Mesenchymal stem cell (in vitro differentiated cells and primary cell): ENCODE measurements at regions not wholly inside any gene's neighbourhood (a gene's known extent, or its start where the extent isn't known, plus 50 kb on each side); places are given as distances from the start of the nearest gene placed in this dataset.
"Not testable (repeated sequence)": the region's sequence is repeated elsewhere in the genome, so short reads cannot be mapped to it uniquely, and the experiment has no call there.

ENCODE experiments used
- DNase-seq: peaks from one replicate; pipeline ENCODE4 v3.0.0-alpha.2; 2013
- H2AFZ ChIP-seq: one replicate; pipeline ENCODE4 v1.6.1; 2013; ENCODE audit warnings: low read depth, mild to moderate bottlenecking, control low read depth, inconsistent platforms, low read length, moderate library complexity
- H2AK5ac ChIP-seq: 2 replicates; pipeline ENCODE4 v1.6.1; 2013; ENCODE audit warnings: low read length, moderate library complexity, mild to moderate bottlenecking, inconsistent platforms; ENCODE audit not compliant: severe bottlenecking
- H2BK120ac ChIP-seq: one replicate; pipeline ENCODE4 v1.6.1; 2013; ENCODE audit warnings: low read depth, mild to moderate bottlenecking, inconsistent platforms, low read length, moderate library complexity
- H2BK12ac ChIP-seq, 2 experiments: one replicate each; pipeline ENCODE4 v1.6.1; 2013; ENCODE audit warnings: inconsistent platforms in 2 of 2, low read length in 2 of 2, mild to moderate bottlenecking in 2 of 2, moderate library complexity in 2 of 2, control low read depth in 1 of 2
- H2BK15ac ChIP-seq: one replicate; pipeline ENCODE4 v1.6.1; 2013; ENCODE audit warnings: mild to moderate bottlenecking, low read depth, inconsistent platforms; ENCODE audit not compliant: poor library complexity, severe bottlenecking
- H2BK5ac ChIP-seq: 2 replicates; pipeline ENCODE4 v1.6.1; 2013; ENCODE audit warnings: low read depth, mild to moderate bottlenecking, low read length, control low read depth, inconsistent platforms; ENCODE audit not compliant: poor library complexity, severe bottlenecking
- H3K14ac ChIP-seq, 2 experiments: one replicate each; pipeline ENCODE4 v1.6.1; 2013; ENCODE audit warnings: inconsistent platforms in 2 of 2, low read length in 2 of 2, control low read depth in 1 of 2, mild to moderate bottlenecking in 1 of 2, moderate library complexity in 1 of 2
- H3K18ac ChIP-seq, 2 experiments: one replicate each; pipeline ENCODE4 v1.6.1; 2013; ENCODE audit warnings: inconsistent platforms in 2 of 2, low read length in 2 of 2, control low read depth in 1 of 2, low read depth in 1 of 2, mild to moderate bottlenecking in 1 of 2
- H3K23ac ChIP-seq, 2 experiments: one replicate each; pipeline ENCODE4 v1.6.1; 2013; ENCODE audit warnings: inconsistent platforms in 2 of 2, low read length in 2 of 2, mild to moderate bottlenecking in 2 of 2, moderate library complexity in 2 of 2, control low read depth in 1 of 2
- H3K27ac ChIP-seq: 2 replicates; pipeline ENCODE4 v1.5.1; 2013; ENCODE audit warnings: mild to moderate bottlenecking, moderate library complexity, low read length, control low read depth, inconsistent platforms; ENCODE audit not compliant: poor library complexity, severe bottlenecking
- H3K27me3 ChIP-seq, 2 experiments: 2 replicates each; pipeline versions ENCODE4 v1.6.1 to v1.7.0; 2013; ENCODE audit warnings: low read length in 2 of 2, mild to moderate bottlenecking in 2 of 2, moderate library complexity in 2 of 2, control low read depth in 1 of 2, inconsistent platforms in 1 of 2; ENCODE audit not compliant: control insufficient read depth in 1 of 2, insufficient read depth in 1 of 2
- H3K36me3 ChIP-seq, 2 experiments: 2 replicates each; pipeline versions ENCODE4 v1.6.1 to v1.7.0; 2013; ENCODE audit warnings: low read length in 2 of 2, control low read depth in 1 of 2, inconsistent platforms in 1 of 2, low read depth in 1 of 2, mild to moderate bottlenecking in 1 of 2; ENCODE audit not compliant: insufficient read depth in 2 of 2, control insufficient read depth in 1 of 2
- H3K4ac ChIP-seq, 2 experiments: one replicate each; pipeline ENCODE4 v1.6.1; 2013; ENCODE audit warnings: inconsistent platforms in 2 of 2, low read length in 2 of 2, mild to moderate bottlenecking in 2 of 2, moderate library complexity in 2 of 2, control low read depth in 1 of 2, low read depth in 1 of 2
- H3K4me1 ChIP-seq: 2 replicates; pipeline ENCODE4 v1.6.1; 2013; ENCODE audit warnings: low read depth, low read length, control low read depth; ENCODE audit not compliant: control insufficient read depth, insufficient read depth
- H3K4me2 ChIP-seq: 2 replicates; pipeline ENCODE4 v1.6.1; 2013; ENCODE audit warnings: low read length, mild to moderate bottlenecking, inconsistent platforms; ENCODE audit not compliant: poor library complexity, severe bottlenecking
- H3K4me3 ChIP-seq, 2 experiments: 2 replicates each; pipeline versions ENCODE4 v1.5.1 to v1.7.0; 2013; ENCODE audit warnings: low read length in 2 of 2, mild to moderate bottlenecking in 2 of 2, control low read depth in 1 of 2, low read depth in 1 of 2; ENCODE audit not compliant: insufficient read depth in 1 of 2
- H3K79me1 ChIP-seq: replicated peaks from 2 replicates; pipeline ENCODE4 v1.6.1; 2013; ENCODE audit warnings: mild to moderate bottlenecking, control low read depth, low read length, inconsistent platforms; ENCODE audit not compliant: poor library complexity, severe bottlenecking
- H3K9ac ChIP-seq: 2 replicates; pipeline ENCODE4 v1.7.0; 2013; ENCODE audit warnings: mild to moderate bottlenecking, low read length, moderate library complexity
- H3K9me3 ChIP-seq: 2 replicates; pipeline ENCODE4 v1.7.0; 2013; ENCODE audit warnings: mild to moderate bottlenecking, low read length; ENCODE audit not compliant: control insufficient read depth
- H4K8ac ChIP-seq: one replicate; pipeline ENCODE4 v1.6.1; 2013; ENCODE audit warnings: inconsistent platforms, mild to moderate bottlenecking, low read length, moderate library complexity
- H4K91ac ChIP-seq: one replicate; pipeline ENCODE4 v1.6.1; 2013; ENCODE audit warnings: mild to moderate bottlenecking, low read length, inconsistent platforms
- WGBS: methylation state at CpG from one replicate; pipeline ENCODE4 v1.1.7; 2013; ENCODE audit warnings: mixed read lengths; 5-methylcytosine and 5-hydroxymethylcytosine counted together

DNA sequence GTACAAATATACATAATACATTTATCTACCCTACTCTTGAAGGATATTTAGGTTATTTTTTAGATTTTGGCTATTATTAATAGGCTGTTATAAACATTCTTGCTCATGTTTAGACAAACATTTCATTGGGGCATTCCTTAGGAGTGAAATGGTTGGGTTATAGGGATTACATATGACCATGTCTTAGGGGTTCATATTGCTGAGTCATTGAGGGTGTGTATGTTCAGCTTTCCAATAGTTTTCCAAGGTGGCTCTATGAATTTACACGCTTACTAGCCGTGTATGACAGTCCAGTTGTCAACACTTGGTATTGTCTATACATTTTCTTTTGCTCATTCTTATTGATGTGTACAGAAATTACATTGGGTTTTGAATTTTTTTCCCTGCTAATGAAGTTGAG, 125.8 kb downstream of the OXSM start:
- Histone ChIP-seq H2AK5ac (no peak overlapping the region), H3K4me3 (no peak overlapping the region), H4K91ac (no peak overlapping the region), H3K27me3 (no peaks in the 10 kb centered on the region), H3K27ac (no peak overlapping the region), H2BK12ac (no peak overlapping the region), H2BK120ac (no peak overlapping the region), H4K8ac (no peak overlapping the region), H3K79me1 (no peaks in the 10 kb centered on the region), H3K36me3 (no peaks in the 10 kb centered on the region), H3K23ac (no peak overlapping the region), H3K14ac (no peak overlapping the region), H3K4me2 (no peak overlapping the region), H3K9ac (no peak overlapping the region), H2BK5ac (no peak overlapping the region), H3K9me3 (peaks cover 11% of the 10 kb centered on the region), H3K4me1 (no peaks in the 10 kb centered on the region), H3K4ac (no peak overlapping the region), H3K18ac (no peak overlapping the region), H2BK15ac (no peak overlapping the region), H2AFZ (no peak overlapping the region)
- no peak for DNase-seq
- WGBS, result 74% methylated on average over 2 of the region's 2 CpGs

DNA sequence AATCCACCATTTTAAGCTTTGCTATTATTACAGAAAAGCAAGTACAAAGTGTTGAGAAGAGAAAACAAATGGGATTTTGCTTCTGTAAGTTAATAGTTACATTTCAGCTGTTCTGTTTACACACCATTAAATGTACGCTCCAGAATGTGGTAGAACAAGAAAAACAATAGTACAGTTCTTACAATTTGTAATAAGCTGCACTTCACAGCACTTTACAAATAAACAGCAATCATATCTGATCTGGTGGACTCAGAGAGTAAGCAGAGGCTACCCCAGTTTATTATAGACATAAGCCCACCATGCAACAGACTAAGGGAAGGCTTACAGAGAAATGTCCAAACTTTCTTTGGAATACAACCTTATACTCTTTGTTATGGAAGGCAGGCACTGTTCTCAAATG, 126.4 kb downstream of the OXSM start:
- Histone ChIP-seq H3K18ac (no peak overlapping the region), H2BK15ac (no peak overlapping the region), H3K4me1 (no peaks in the 10 kb centered on the region), H2BK5ac (no peak overlapping the region), H3K9me3 (peaks cover 11% of the 10 kb centered on the region), H2AFZ (no peak overlapping the region), H4K8ac (no peak overlapping the region), H2BK12ac (no peak overlapping the region), H3K4me3 (no peak overlapping the region), H3K4me2 (no peak overlapping the region), H3K23ac (no peak overlapping the region), H3K27ac (no peak overlapping the region), H3K4ac (no peak overlapping the region), H3K14ac (no peak overlapping the region), H3K9ac (no peak overlapping the region), H3K36me3 (no peaks in the 10 kb centered on the region), H3K27me3 (no peaks in the 10 kb centered on the region), H4K91ac (no peak overlapping the region), H2BK120ac (no peak overlapping the region), H3K79me1 (no peaks in the 10 kb centered on the region), H2AK5ac (no peak overlapping the region)
- DNase-seq, result no peak
- 11% methylated on average over 1 of the region's 1 CpG for WGBS

DNA sequence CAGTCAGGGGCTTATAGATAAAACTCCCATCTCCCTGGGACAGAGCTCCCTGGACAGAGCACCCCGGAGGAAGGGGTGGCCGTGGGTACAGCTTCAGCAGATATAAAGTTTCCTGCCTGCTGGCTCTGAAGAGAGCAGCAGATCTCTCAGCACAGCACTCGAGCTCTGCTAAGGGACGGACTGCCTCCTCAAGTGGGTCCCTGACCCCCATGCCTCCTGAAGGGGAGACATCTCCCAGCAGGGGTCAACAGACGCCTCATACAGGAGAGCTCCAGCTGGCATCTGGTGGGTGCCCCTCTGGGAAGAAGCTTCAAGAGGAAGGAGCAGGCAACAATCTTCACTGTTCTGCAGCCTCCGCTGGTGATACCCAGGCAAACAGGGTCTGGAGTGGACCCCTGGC, 142.1 kb downstream of the OXSM start:
- H3K14ac ChIP-seq, H3K18ac ChIP-seq, DNase-seq, H3K36me3 ChIP-seq, H2AFZ ChIP-seq, H3K4ac ChIP-seq, H4K8ac ChIP-seq, H3K4me2 ChIP-seq, H3K27ac ChIP-seq, H3K23ac ChIP-seq, H3K9ac ChIP-seq, H3K27me3 ChIP-seq, H2AK5ac ChIP-seq, H3K79me1 ChIP-seq, H3K4me1 ChIP-seq, H3K4me3 ChIP-seq, H2BK5ac ChIP-seq, H2BK12ac ChIP-seq, H4K91ac ChIP-seq, H2BK15ac ChIP-seq, H2BK120ac ChIP-seq: not testable (repeated sequence)
- H3K9me3 ChIP-seq, result peaks cover 26% of the 10 kb centered on the region
- WGBS, result 81% methylated on average over 6 of the region's 6 CpGs

DNA sequence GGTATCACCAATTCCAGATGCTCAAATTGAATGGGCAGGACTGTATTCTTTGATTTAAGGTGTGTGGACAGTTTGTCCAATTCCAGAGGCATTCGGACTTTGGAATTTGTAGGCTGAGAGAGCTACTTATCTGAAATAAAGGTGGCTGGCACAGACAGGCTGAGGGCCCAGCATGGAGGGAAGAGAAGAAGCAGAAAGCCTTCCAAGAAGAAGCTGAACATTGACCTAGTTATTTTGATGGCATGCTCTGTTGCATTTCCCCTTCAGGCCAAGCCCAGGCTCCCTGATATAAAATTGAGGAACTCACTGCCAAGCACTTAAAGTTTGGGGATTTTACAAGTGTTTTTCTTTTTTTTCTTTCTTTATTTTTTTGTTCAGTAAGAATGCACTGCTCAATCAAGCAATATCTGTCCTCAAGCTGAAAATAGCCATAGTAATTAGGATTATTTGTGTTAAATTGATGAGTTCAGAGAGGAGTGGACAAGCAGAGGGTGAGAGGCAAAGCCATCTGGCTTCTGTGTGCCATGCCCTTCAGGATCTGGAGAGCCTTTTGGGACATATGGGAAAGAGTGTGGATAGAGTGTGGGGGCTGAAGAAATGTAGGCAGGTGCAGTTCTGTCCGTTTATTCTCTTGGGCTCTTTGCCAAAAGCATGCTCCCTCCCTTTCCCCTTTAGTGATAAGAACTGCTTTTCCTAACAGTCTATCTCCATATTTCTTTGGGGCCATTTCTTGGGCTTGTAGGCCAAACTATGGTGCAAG, 148.9 kb downstream of the OXSM start:
- no peak overlapping the region for H2BK120ac ChIP-seq
- H3K14ac ChIP-seq, result no peak overlapping the region
- H2BK15ac ChIP-seq, result no peak overlapping the region
- H3K4me3 ChIP-seq, result no peak overlapping the region
- H2AFZ ChIP-seq, result no peak overlapping the region
- no peak overlapping the region for H3K18ac ChIP-seq
- no peaks in the 10 kb centered on the region for H3K27me3 ChIP-seq
- H3K4me2 ChIP-seq, result no peak overlapping the region
- no peak overlapping the region for H2BK5ac ChIP-seq
- H3K4ac ChIP-seq, result no peak overlapping the region
- no peak overlapping the region for H3K23ac ChIP-seq
- no peak overlapping the region for H2BK12ac ChIP-seq
- DNase-seq, result no peak
- no peak overlapping the region for H3K9ac ChIP-seq
- no peak overlapping the region for H2AK5ac ChIP-seq
- H3K9me3 ChIP-seq, result no peaks in the 10 kb centered on the region
- no peaks in the 10 kb centered on the region for H3K4me1 ChIP-seq
- no peak overlapping the region for H3K27ac ChIP-seq
- H4K8ac ChIP-seq, result no peak overlapping the region
- 51% methylated on average over 2 of the region's 2 CpGs for WGBS
- H3K36me3 ChIP-seq, result no peaks in the 10 kb centered on the region
- H3K79me1 ChIP-seq, result no peaks in the 10 kb centered on the region
- H4K91ac ChIP-seq, result no peak overlapping the region
